Eye (tissue), 1 donor: ENCODE measurements at regions not wholly inside any gene's neighbourhood (a gene's known extent, or its start where the extent isn't known, plus 50 kb on each side); places are given as distances from the start of the nearest gene placed in this dataset.

Experiments
- DNase-seq: peaks from one replicate; pipeline ENCODE4 v3.0.0-alpha.2; 2015

GRCh38 chr12:34386621-34387255 is 364.4 kb downstream of the ALG10 start:
- no peak for DNase-seq

GRCh38 chr12:34387711-34388635 is 365.7 kb downstream of the ALG10 start:
- DNase-seq = no peak

- no peak for DNase-seq
Measured at GRCh38 chr12:34388636-34389377, 366.5 kb downstream of the ALG10 start.

- DNase-seq = no peak
Measured at GRCh38 chr12:34389378-34390170, 367.3 kb downstream of the ALG10 start.

- no peak for DNase-seq
Measured at GRCh38 chr12:34390171-34390841, 368.0 kb downstream of the ALG10 start.

- no peak for DNase-seq
Measured at GRCh38 chr12:34390846-34391700, 368.8 kb downstream of the ALG10 start.

GRCh38 chr12:34391771-34392581 is 369.7 kb downstream of the ALG10 start:
- DNase-seq = no peak

- DNase-seq = no peak
Measured at GRCh38 chr12:34392741-34393085, 370.4 kb downstream of the ALG10 start.

- DNase-seq = no peak
Measured at GRCh38 chr12:34393086-34393820, 371.0 kb downstream of the ALG10 start.

GRCh38 chr12:34393821-34394150 is 371.5 kb downstream of the ALG10 start:
- no peak for DNase-seq

GRCh38 chr12:34394211-34395055 is 372.1 kb downstream of the ALG10 start:
- DNase-seq = no peak

- no peak for DNase-seq
Measured at GRCh38 chr12:34395056-34396005, 373.0 kb downstream of the ALG10 start.

- no peak for DNase-seq
Measured at GRCh38 chr12:34396006-34396860, 373.9 kb downstream of the ALG10 start.

- DNase-seq = no peak
Measured at GRCh38 chr12:34396861-34397590, 374.7 kb downstream of the ALG10 start.

GRCh38 chr12:34397591-34398365 is 375.5 kb downstream of the ALG10 start:
- DNase-seq = no peak
